ENCODE measurements at regions not wholly inside any gene's neighbourhood (a gene's known extent, or its start where the extent isn't known, plus 50 kb on each side); places are given as distances from the start of the nearest gene placed in this dataset.

DNA sequence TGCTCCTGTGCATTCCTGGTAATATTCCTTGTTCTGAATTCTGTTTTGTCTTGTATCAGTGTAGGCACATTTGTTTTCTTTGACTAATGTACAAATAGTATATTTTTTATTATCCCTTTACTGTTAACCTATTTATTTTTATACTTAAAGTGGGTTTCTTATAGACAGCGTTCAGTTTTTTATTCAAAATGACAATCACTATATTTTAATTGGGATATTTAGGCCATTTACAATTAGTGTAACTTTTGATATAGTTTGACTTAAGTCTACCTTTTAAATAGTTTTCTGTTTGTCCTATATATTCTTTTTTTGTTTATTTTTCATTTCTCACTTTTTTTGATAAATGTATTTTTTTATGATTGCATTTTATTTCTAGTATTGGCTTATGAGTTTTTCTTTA lies 219.8 kb downstream of the DNAJB9 start:
- Histone ChIP-seq H3K36me3 (no peaks in the 10 kb centered on the region), H3K27me3 (no peaks in the 10 kb centered on the region), H3K9me3 (peaks cover 0 to 6% (median 0%) of the 10 kb centered on the region in 4 donors), H3K4me3 (no peak overlapping the region), H3K4me1 (no peaks in the 10 kb centered on the region), H3K27ac (no peak overlapping the region)
- TF ChIP-seq, protein P1, sequence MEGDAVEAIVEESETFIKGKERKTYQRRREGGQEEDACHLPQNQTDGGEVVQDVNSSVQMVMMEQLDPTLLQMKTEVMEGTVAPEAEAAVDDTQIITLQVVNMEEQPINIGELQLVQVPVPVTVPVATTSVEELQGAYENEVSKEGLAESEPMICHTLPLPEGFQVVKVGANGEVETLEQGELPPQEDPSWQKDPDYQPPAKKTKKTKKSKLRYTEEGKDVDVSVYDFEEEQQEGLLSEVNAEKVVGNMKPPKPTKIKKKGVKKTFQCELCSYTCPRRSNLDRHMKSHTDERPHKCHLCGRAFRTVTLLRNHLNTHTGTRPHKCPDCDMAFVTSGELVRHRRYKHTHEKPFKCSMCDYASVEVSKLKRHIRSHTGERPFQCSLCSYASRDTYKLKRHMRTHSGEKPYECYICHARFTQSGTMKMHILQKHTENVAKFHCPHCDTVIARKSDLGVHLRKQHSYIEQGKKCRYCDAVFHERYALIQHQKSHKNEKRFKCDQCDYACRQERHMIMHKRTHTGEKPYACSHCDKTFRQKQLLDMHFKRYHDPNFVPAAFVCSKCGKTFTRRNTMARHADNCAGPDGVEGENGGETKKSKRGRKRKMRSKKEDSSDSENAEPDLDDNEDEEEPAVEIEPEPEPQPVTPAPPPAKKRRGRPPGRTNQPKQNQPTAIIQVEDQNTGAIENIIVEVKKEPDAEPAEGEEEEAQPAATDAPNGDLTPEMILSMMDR (IDR thresholded peaks at IDR 0.05): no peak
- TF ChIP-seq POLR2A (IDR thresholded peaks at IDR 0.05): no peak
- ATAC-seq (no peak), DNase-seq (no peak)
- intact Hi-C loops (cut with DNase I): no loop called here
- WGBS (ENCODE audit: insufficient coverage, low coverage, low lambda C conversion rate, missing lambda C conversion rate): 100% methylated on average over 1 of the region's 1 CpG

DNA sequence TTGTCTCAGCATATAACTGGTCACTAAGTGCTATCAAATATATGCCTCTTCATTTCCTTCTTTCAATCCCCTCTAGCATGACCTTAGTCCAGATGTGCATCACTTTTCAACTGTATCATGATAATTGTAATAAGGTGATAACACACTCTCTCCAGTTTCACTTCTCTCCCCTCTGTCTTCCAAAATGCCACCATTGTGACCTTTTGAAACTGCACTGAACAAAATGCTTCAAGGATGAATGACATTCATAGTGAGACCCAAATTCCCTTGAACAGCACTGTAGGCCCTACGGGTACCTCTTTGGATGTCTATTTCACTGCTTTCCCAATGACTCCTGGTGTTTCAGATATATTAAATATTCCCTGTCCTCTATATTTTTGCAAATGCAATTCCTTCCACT lies 224.8 kb downstream of the DNAJB9 start:
- Histone ChIP-seq H3K36me3 (no peaks in the 10 kb centered on the region), H3K27ac (no peak overlapping the region), H3K4me1 (no peaks in the 10 kb centered on the region), H3K27me3 (no peaks in the 10 kb centered on the region), H3K4me3 (no peak overlapping the region), H3K9me3 (peaks cover 0 to 6% (median 0%) of the 10 kb centered on the region in 4 donors)
- intact Hi-C loops (cut with DNase I): no loop called here
- DNase-seq: no peak
- TF ChIP-seq POLR2A (IDR thresholded peaks at IDR 0.05): no peak
- TF ChIP-seq, protein P1 (IDR thresholded peaks at IDR 0.05): no peak
- no peak for ATAC-seq
- 44% methylated on average over 1 of the region's 1 CpG for WGBS (ENCODE audit: insufficient coverage, low coverage, low lambda C conversion rate, missing lambda C conversion rate)

DNA sequence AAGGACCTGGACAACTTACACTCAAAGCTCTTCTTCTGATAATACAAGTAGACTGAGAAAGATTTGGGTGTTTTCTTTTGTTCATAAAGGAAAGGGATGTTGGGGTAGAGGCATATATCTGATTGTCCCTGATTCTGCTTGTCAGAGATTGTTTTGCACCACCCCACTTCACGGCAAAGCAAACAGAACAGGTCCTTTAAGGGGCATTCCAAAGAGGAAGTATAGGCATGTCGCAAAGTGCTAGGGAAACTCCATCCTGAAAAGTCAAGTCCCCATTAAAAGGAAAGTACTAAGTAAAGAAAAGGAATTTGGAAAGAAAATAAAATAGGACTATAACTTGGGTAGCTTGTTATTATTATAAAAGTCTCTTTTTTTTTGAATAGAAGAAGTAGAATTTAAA lies 233.0 kb downstream of the DNAJB9 start:
- no peaks in the 10 kb centered on the region for H3K4me1 ChIP-seq
- no peaks in the 10 kb centered on the region for H3K9me3 ChIP-seq
- intact Hi-C loops (cut with DNase I): no loop called here
- H3K27ac ChIP-seq: no peak overlapping the region
- no peaks in the 10 kb centered on the region for H3K36me3 ChIP-seq
- no peak overlapping the region for H3K4me3 ChIP-seq
- DNase-seq: no peak
- no peak for TF ChIP-seq POLR2A (IDR thresholded peaks at IDR 0.05)
- TF ChIP-seq, protein P1 (IDR thresholded peaks at IDR 0.05): no peak
- WGBS (ENCODE audit: insufficient coverage, low coverage, low lambda C conversion rate, missing lambda C conversion rate): 34% methylated on average over 2 of the region's 2 CpGs
- no peak for ATAC-seq
- H3K27me3 ChIP-seq: no peaks in the 10 kb centered on the region

DNA sequence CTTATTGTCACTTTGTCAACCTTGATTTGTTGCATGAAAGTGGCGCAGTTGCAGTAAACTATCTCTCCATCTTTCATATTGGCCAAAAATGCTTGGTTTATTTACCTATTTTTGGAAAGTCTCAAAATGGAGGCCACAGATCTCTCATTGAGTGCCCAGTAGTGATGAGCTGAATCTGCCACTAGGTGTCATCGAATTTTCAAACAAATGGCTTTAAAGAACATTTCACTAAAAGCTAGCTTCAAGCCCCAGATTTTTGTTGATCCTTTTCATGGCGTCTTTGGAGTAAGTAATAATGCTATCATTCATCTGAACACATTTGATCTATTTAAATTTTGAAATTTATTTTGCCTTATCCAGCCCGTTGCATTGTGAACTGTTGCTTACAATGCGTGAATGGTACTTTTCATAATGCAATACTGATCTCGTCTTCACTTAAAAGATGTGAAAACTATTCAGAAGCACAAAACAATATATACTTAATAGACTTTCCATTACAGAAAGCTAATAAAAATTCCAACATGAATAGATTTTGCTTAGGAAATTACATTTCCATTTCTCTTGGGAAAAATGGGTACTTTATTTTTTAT lies 236.2 kb downstream of the DNAJB9 start:
- peak; percentile 37 to 64 (median 53) for ATAC-seq
- intact Hi-C loops (cut with DNase I): no loop called here

More for the DNA sequence above, 236.2 kb downstream of the DNAJB9 start:
- DNase-seq: no peak
- 42% methylated on average over 6 of the region's 6 CpGs for WGBS (ENCODE audit: insufficient coverage, low coverage, low lambda C conversion rate, missing lambda C conversion rate)
- no peaks in the 10 kb centered on the region for H3K27me3 ChIP-seq
- no peak overlapping the region for H3K4me3 ChIP-seq
- TF ChIP-seq, protein P1 (IDR thresholded peaks at IDR 0.05): peak; percentile 34 to 64 (median 46)
- TF ChIP-seq POLR2A (IDR thresholded peaks at IDR 0.05): no peak
- H3K27ac ChIP-seq: no peak overlapping the region
- H3K36me3 ChIP-seq: no peaks in the 10 kb centered on the region
- no peaks in the 10 kb centered on the region for H3K4me1 ChIP-seq
- no peaks in the 10 kb centered on the region for H3K9me3 ChIP-seq

Measured in right lobe of liver (tissue), 6 donors.